ENCODE measurements at regions not wholly inside any gene's neighbourhood (a gene's known extent, or its start where the extent isn't known, plus 50 kb on each side); places are given as distances from the start of the nearest gene placed in this dataset.

DNA sequence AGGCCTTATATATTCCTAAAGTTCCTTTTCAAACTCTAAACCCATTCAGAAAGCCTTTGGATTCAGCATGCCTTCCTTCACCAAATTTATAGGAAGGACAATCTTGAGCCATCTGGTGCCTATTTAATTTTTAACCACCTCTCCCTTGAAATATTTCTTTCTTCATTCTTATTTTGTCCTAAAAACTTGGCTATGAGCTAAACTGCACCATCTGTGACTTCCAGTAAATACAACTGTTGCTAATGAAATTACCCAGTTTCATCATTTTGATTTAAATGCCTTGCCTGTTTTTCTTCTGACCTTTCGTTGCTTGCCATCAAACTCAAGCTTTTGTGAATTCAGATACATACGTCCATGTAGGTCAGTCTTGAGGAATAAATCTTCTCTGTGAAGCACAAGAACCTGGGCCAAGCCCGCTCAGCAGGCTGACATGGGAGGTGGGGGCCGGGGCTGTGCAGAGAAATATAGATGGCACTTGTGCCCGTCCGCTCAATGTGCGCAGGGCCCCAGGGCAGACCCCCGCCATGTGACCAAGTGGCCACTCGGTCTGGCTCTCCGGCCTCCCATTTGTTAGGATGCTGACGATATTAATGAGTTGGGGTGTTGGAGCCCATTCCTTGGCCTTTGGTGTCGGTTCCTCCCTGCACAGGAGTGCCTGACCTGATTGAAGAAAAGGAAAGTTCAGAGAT is 335.9 kb downstream of the VPS13C start:
- ATAC-seq, result no peak
- no peaks in the 10 kb centered on the region for H3K9me3 Mint-ChIP-seq
- peaks cover 38% of the 10 kb centered on the region for H3K27me3 Mint-ChIP-seq (ENCODE audit: low read depth)
- ChIA-PET CTCF (interaction anchor here (1.2 kb wide), 1 partner anchor 110 kb away, joined by 3 read pairs; no protein-coding TSS in a partner anchor), POLR2A (no interaction called here)
- DNase-seq (ENCODE audit: low spot score), result no peak
- no peak overlapping the region for H3K27ac Mint-ChIP-seq
- peaks cover 6% of the 10 kb centered on the region for H3K4me1 Mint-ChIP-seq
- H3K36me3 Mint-ChIP-seq, result no peaks in the 10 kb centered on the region
- H3K4me3 Mint-ChIP-seq, result no peak overlapping the region
- TF ChIP-seq, protein P1, sequence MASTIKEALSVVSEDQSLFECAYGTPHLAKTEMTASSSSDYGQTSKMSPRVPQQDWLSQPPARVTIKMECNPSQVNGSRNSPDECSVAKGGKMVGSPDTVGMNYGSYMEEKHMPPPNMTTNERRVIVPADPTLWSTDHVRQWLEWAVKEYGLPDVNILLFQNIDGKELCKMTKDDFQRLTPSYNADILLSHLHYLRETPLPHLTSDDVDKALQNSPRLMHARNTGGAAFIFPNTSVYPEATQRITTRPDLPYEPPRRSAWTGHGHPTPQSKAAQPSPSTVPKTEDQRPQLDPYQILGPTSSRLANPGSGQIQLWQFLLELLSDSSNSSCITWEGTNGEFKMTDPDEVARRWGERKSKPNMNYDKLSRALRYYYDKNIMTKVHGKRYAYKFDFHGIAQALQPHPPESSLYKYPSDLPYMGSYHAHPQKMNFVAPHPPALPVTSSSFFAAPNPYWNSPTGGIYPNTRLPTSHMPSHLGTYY (CRISPR knock-in tag; IDR thresholded peaks at IDR 0.05), result no peak
- TF ChIP-seq HMGA2 (CRISPR knock-in tag; IDR thresholded peaks at IDR 0.05) (no peak), EMX1 (CRISPR knock-in tag; IDR thresholded peaks at IDR 0.05) (no peak), NFATC4 (CRISPR knock-in tag; IDR thresholded peaks at IDR 0.05) (no peak), ZNF138 (CRISPR knock-in tag; conservative IDR thresholded peaks at IDR 0.05) (no peak), OVOL2 (CRISPR knock-in tag; IDR thresholded peaks at IDR 0.05; ENCODE audit: borderline replicate concordance) (no peak)
- TF ChIP-seq, protein P2, sequence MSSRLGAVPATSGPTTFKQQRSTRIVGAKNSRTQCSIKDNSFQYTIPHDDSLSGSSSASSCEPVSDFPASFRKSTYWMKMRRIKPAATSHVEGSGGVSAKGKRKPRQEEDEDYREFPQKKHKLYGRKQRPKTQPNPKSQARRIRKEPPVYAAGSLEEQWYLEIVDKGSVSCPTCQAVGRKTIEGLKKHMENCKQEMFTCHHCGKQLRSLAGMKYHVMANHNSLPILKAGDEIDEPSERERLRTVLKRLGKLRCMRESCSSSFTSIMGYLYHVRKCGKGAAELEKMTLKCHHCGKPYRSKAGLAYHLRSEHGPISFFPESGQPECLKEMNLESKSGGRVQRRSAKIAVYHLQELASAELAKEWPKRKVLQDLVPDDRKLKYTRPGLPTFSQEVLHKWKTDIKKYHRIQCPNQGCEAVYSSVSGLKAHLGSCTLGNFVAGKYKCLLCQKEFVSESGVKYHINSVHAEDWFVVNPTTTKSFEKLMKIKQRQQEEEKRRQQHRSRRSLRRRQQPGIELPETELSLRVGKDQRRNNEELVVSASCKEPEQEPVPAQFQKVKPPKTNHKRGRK (CRISPR knock-in tag; IDR thresholded peaks at IDR 0.05; ENCODE audit: borderline replicate concordance), result no peak

DNA sequence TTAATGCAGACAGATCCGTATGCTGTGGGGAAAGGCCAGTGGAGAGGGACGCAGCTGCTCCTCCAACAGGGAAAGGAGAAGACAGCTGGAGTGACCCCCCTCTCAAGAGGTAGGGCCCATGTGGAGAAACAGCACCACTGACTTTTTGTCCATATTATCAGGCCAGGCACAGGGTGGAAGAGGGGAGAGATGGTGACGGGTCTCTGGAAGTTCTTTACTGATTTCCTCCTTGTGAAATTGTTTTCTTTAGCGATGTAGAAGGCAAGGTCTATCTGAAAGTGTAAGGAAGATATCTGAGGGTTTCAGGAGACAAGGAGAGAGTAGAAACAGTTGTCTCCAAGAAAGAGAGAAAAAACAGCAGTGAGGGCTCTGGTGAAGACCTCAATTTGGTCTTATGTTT is 338.8 kb downstream of the VPS13C start:
- Mint-ChIP-seq H3K4me1 (peaks cover 13% of the 10 kb centered on the region), H3K4me3 (no peak overlapping the region), H3K27ac (no peak overlapping the region), H3K27me3 (ENCODE audit: low read depth) (peaks cover 66% of the 10 kb centered on the region), H3K36me3 (no peaks in the 10 kb centered on the region), H3K9me3 (no peaks in the 10 kb centered on the region)
- ChIA-PET CTCF (interaction anchor here (1.3 kb wide), 1 partner anchor 113 kb away, joined by 4 read pairs; no protein-coding TSS in a partner anchor), POLR2A (no interaction called here)
- no peak for DNase-seq (ENCODE audit: low spot score)
- no peak for ATAC-seq
- TF ChIP-seq, protein P3, sequence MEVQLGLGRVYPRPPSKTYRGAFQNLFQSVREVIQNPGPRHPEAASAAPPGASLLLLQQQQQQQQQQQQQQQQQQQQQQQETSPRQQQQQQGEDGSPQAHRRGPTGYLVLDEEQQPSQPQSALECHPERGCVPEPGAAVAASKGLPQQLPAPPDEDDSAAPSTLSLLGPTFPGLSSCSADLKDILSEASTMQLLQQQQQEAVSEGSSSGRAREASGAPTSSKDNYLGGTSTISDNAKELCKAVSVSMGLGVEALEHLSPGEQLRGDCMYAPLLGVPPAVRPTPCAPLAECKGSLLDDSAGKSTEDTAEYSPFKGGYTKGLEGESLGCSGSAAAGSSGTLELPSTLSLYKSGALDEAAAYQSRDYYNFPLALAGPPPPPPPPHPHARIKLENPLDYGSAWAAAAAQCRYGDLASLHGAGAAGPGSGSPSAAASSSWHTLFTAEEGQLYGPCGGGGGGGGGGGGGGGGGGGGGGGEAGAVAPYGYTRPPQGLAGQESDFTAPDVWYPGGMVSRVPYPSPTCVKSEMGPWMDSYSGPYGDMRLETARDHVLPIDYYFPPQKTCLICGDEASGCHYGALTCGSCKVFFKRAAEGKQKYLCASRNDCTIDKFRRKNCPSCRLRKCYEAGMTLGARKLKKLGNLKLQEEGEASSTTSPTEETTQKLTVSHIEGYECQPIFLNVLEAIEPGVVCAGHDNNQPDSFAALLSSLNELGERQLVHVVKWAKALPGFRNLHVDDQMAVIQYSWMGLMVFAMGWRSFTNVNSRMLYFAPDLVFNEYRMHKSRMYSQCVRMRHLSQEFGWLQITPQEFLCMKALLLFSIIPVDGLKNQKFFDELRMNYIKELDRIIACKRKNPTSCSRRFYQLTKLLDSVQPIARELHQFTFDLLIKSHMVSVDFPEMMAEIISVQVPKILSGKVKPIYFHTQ (CRISPR knock-in tag; IDR thresholded peaks at IDR 0.05), result no peak
- TF ChIP-seq, protein P1 (CRISPR knock-in tag; IDR thresholded peaks at IDR 0.05), result no peak
- TF ChIP-seq JAZF1 (CRISPR knock-in tag; IDR thresholded peaks at IDR 0.05) (no peak), ZNF138 (CRISPR knock-in tag; conservative IDR thresholded peaks at IDR 0.05) (no peak), TP53 (CRISPR knock-in tag; IDR thresholded peaks at IDR 0.05) (no peak), FOXK1 (CRISPR knock-in tag; IDR thresholded peaks at IDR 0.05) (no peak), CBFB (CRISPR knock-in tag; IDR thresholded peaks at IDR 0.05; ENCODE audit: low read depth) (no peak), NFE2L1 (CRISPR knock-in tag; IDR thresholded peaks at IDR 0.05) (no peak)
- TF ChIP-seq, protein P2 (CRISPR knock-in tag; IDR thresholded peaks at IDR 0.05; ENCODE audit: borderline replicate concordance), result no peak
- TF ChIP-seq, protein P4, sequence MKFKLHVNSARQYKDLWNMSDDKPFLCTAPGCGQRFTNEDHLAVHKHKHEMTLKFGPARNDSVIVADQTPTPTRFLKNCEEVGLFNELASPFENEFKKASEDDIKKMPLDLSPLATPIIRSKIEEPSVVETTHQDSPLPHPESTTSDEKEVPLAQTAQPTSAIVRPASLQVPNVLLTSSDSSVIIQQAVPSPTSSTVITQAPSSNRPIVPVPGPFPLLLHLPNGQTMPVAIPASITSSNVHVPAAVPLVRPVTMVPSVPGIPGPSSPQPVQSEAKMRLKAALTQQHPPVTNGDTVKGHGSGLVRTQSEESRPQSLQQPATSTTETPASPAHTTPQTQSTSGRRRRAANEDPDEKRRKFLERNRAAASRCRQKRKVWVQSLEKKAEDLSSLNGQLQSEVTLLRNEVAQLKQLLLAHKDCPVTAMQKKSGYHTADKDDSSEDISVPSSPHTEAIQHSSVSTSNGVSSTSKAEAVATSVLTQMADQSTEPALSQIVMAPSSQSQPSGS (CRISPR knock-in tag; IDR thresholded peaks at IDR 0.05; ENCODE audit: borderline replicate concordance, low read depth), result no peak
- TF ChIP-seq, protein P5, sequence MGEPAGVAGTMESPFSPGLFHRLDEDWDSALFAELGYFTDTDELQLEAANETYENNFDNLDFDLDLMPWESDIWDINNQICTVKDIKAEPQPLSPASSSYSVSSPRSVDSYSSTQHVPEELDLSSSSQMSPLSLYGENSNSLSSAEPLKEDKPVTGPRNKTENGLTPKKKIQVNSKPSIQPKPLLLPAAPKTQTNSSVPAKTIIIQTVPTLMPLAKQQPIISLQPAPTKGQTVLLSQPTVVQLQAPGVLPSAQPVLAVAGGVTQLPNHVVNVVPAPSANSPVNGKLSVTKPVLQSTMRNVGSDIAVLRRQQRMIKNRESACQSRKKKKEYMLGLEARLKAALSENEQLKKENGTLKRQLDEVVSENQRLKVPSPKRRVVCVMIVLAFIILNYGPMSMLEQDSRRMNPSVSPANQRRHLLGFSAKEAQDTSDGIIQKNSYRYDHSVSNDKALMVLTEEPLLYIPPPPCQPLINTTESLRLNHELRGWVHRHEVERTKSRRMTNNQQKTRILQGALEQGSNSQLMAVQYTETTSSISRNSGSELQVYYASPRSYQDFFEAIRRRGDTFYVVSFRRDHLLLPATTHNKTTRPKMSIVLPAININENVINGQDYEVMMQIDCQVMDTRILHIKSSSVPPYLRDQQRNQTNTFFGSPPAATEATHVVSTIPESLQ (CRISPR knock-in tag; IDR thresholded peaks at IDR 0.05), result no peak
- TF ChIP-seq, protein P6, sequence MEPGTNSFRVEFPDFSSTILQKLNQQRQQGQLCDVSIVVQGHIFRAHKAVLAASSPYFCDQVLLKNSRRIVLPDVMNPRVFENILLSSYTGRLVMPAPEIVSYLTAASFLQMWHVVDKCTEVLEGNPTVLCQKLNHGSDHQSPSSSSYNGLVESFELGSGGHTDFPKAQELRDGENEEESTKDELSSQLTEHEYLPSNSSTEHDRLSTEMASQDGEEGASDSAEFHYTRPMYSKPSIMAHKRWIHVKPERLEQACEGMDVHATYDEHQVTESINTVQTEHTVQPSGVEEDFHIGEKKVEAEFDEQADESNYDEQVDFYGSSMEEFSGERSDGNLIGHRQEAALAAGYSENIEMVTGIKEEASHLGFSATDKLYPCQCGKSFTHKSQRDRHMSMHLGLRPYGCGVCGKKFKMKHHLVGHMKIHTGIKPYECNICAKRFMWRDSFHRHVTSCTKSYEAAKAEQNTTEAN (CRISPR knock-in tag; IDR thresholded peaks at IDR 0.05), result no peak

All from WTC11 (cell line).